ENCODE measurements at regions not wholly inside any gene's neighbourhood (a gene's known extent, or its start where the extent isn't known, plus 50 kb on each side); places are given as distances from the start of the nearest gene placed in this dataset.

DNA sequence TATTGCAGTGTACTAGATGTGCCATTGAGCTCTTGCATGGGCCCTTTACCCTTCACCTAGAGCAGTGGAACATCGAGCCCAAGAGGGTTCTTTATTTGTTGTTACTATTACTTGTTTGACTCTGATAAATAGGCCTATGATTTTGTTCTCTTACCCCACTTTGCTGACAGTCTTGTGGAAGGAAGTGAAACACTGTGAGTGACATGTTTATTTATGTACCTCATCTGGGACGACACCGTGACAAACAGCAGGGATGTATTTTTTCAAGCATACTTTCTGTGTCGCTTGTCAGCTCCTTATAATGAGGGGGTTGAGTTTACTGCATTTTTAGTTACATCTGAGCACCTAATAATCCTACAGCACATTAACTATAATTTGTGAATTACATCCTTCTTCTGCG lies 1010.3 kb upstream of the TENM4 start:
- TF ChIP-seq CTCF (IDR thresholded peaks at IDR 0.05; ENCODE audit: poor library complexity) = no peak
- no peak for TF ChIP-seq EZH2phosphoT487 (IDR thresholded peaks at IDR 0.05; ENCODE audit: low read depth, severe bottlenecking, unreplicated experiment)
- no peak for TF ChIP-seq EZH2 (IDR thresholded peaks at IDR 0.05; ENCODE audit: borderline replicate concordance)
